ENCODE measurements at regions not wholly inside any gene's neighbourhood (a gene's known extent, or its start where the extent isn't known, plus 50 kb on each side); places are given as distances from the start of the nearest gene placed in this dataset.

DNA sequence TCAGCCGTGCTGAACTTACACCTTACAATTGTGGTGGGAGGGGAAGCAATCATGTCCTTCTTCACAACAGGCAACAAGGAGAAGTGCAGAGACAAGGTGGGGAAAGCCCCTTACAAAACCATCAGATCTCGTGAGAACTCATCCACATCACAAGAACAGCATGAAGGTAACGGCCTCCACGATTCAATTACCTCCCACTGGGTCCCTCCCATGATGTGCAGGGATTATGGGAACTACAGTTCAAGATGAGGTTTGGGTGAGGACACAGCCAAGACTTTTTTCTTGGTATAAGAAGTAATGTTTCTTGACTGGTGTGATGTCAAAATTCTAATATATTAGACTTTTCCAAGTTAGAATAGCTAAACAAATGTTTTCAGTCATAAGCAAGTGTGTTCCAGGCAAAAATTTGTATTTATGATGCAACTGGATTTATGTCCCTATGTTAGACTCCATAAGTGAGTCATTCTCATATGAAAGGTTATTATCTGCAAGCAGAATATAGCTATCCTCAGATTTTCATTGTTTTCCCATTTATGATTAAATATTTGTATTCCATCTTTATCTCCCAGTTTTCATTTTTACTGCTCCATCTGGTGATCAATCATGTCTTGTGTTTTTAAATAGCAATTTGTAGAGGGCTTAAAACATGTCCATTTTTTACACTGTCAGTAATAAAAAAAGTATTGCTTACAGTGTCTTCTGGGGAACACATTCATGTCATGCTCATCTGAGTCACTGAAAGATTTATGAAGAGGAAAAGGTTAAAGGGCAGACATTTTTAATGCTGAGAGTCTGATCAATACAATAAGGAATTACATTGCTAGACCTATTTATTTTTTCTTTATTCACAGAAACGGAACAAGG is 995.2 kb upstream of the CDH2 start:
- H3K36me3 ChIP-seq (ENCODE audit: control insufficient read depth in 2 of 2, extremely low read depth in 1 of 2, insufficient read depth in 2 of 2, low read length in 2 of 2) = peaks cover 4 to 7% of the 10 kb centered on the region in 2 experiments
- peaks cover 41% of the 10 kb centered on the region for H3K79me2 ChIP-seq (ENCODE audit: control insufficient read depth, insufficient read depth, low read length)
- no peaks in the 10 kb centered on the region for H3K9me1 ChIP-seq (ENCODE audit: control insufficient read depth, extremely low read depth, insufficient read depth, low read length)
- H3K27ac ChIP-seq (ENCODE audit: control insufficient read depth, insufficient read depth, low read length) = no peak overlapping the region
- H3K4me1 ChIP-seq (ENCODE audit: control insufficient read depth, extremely low read depth, insufficient read depth, low read length) = no peaks in the 10 kb centered on the region
- H3K27me3 ChIP-seq (ENCODE audit: control insufficient read depth, extremely low read depth, insufficient read depth, low read length) = no peaks in the 10 kb centered on the region
- H3K9ac ChIP-seq (ENCODE audit: control insufficient read depth, extremely low read depth, insufficient read depth, low read length) = no peak overlapping the region
- TF ChIP-seq CTCF (optimal IDR thresholded peaks at IDR 0.05 in 1 of 3, IDR thresholded peaks at IDR 0.05 in 1 of 3, conservative IDR thresholded peaks at IDR 0.05 in 1 of 3; ENCODE audit: extremely low read depth in 1 of 3, insufficient read depth in 2 of 3, low read length in 3 of 3) = no peak
- TF ChIP-seq EZH2 (IDR thresholded peaks at IDR 0.05; ENCODE audit: low read length) = no peak
- FAIRE-seq (no peak), DNase-seq (ENCODE audit: low read depth, low spot score) (no peak)
- H4K20me1 ChIP-seq (ENCODE audit: control insufficient read depth, extremely low read depth, insufficient read depth, low read length) = no peaks in the 10 kb centered on the region
- H3K9me3 ChIP-seq (ENCODE audit: control insufficient read depth, low read depth, low read length) = no peaks in the 10 kb centered on the region
- H2AFZ ChIP-seq (ENCODE audit: control insufficient read depth, low read length) = no peak overlapping the region
- dilution Hi-C loops (cut with MboI; ENCODE audit: extremely low pct_ligation_motif_present, low sequenced_read_pairs) = no loop called here
- H3K4me2 ChIP-seq (ENCODE audit: control insufficient read depth, extremely low read depth, insufficient read depth, low read depth, low read length) = no peak overlapping the region
- H3K4me3 ChIP-seq (ENCODE audit: control insufficient read depth in 2 of 3, extremely low read depth in 1 of 3, insufficient read depth in 2 of 3, low read depth in 1 of 3, low read length in 3 of 3) = no peak overlapping the region

DNA sequence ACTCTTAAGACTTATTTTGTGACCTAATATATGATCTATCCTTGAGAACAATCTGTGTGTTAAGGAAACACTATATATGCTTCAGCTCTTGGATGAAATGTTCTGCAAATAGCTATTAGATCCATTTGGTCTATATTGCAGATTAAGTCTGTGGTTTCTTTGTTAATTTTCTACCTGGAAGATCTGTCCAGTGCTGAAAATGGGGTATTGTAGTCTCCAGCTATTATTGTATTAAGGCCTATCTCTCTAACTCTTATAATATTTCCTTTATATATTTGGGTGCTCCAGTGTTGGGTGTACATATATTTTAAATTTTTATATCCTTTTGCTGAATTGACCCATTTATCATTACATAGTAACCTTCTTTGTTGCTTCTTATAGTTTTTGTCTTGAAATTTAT is 992.7 kb upstream of the CDH2 start:
- no peak overlapping the region for H3K4me3 ChIP-seq (ENCODE audit: control insufficient read depth in 2 of 3, extremely low read depth in 1 of 3, insufficient read depth in 2 of 3, low read depth in 1 of 3, low read length in 3 of 3)
- H3K9me1 ChIP-seq (ENCODE audit: control insufficient read depth, extremely low read depth, insufficient read depth, low read length) = no peaks in the 10 kb centered on the region
- no peak overlapping the region for H3K27ac ChIP-seq (ENCODE audit: control insufficient read depth, insufficient read depth, low read length)
- H2AFZ ChIP-seq (ENCODE audit: control insufficient read depth, low read length) = no peak overlapping the region
- peaks cover 55% of the 10 kb centered on the region for H3K79me2 ChIP-seq (ENCODE audit: control insufficient read depth, insufficient read depth, low read length)
- H3K9ac ChIP-seq (ENCODE audit: control insufficient read depth, extremely low read depth, insufficient read depth, low read length) = no peak overlapping the region
- no peak overlapping the region for H3K4me2 ChIP-seq (ENCODE audit: control insufficient read depth, extremely low read depth, insufficient read depth, low read depth, low read length)
- dilution Hi-C loops (cut with MboI; ENCODE audit: extremely low pct_ligation_motif_present, low sequenced_read_pairs) = no loop called here
- DNase-seq (ENCODE audit: low read depth, low spot score) (no peak), FAIRE-seq (no peak)
- peaks cover 14% of the 10 kb centered on the region for H3K4me1 ChIP-seq (ENCODE audit: control insufficient read depth, extremely low read depth, insufficient read depth, low read length)
- TF ChIP-seq EZH2 (IDR thresholded peaks at IDR 0.05; ENCODE audit: low read length) = no peak
- TF ChIP-seq CTCF (optimal IDR thresholded peaks at IDR 0.05 in 1 of 3, IDR thresholded peaks at IDR 0.05 in 1 of 3, conservative IDR thresholded peaks at IDR 0.05 in 1 of 3; ENCODE audit: extremely low read depth in 1 of 3, insufficient read depth in 2 of 3, low read length in 3 of 3) = no peak
- H4K20me1 ChIP-seq (ENCODE audit: control insufficient read depth, extremely low read depth, insufficient read depth, low read length) = no peaks in the 10 kb centered on the region
- H3K27me3 ChIP-seq (ENCODE audit: control insufficient read depth, extremely low read depth, insufficient read depth, low read length) = no peaks in the 10 kb centered on the region
- H3K36me3 ChIP-seq (ENCODE audit: control insufficient read depth in 2 of 2, extremely low read depth in 1 of 2, insufficient read depth in 2 of 2, low read length in 2 of 2) = peaks cover 4 to 7% of the 10 kb centered on the region in 2 experiments
- H3K9me3 ChIP-seq (ENCODE audit: control insufficient read depth, low read depth, low read length) = no peaks in the 10 kb centered on the region

Measured in keratinocyte (primary cell).